Stimulated activated CD4-positive, alpha-beta T cell treated with anti-CD3 and anti-CD28 coated beads, Interleukin-12 subunit alpha, Interleukin-12 subunit beta, amount 100 ng/mL, for 24 hours (primary cell): ENCODE measurements at regions not wholly inside any gene's neighbourhood (a gene's known extent, or its start where the extent isn't known, plus 50 kb on each side); places are given as distances from the start of the nearest gene placed in this dataset.
"Not testable (repeated sequence)": the region's sequence is repeated elsewhere in the genome, so short reads cannot be mapped to it uniquely, and the experiment has no call there.

Experiments
- DNase-seq, 2 experiments: peaks; one replicate each; pipeline ENCODE4 v3.0.0-alpha.2; 2020; ENCODE audit warnings: low read depth in 2 of 2

- DNase-seq: no peak
Observed at GRCh38 chr2:160583813-160584537, 90.4 kb upstream of the RBMS1 start.

DNA sequence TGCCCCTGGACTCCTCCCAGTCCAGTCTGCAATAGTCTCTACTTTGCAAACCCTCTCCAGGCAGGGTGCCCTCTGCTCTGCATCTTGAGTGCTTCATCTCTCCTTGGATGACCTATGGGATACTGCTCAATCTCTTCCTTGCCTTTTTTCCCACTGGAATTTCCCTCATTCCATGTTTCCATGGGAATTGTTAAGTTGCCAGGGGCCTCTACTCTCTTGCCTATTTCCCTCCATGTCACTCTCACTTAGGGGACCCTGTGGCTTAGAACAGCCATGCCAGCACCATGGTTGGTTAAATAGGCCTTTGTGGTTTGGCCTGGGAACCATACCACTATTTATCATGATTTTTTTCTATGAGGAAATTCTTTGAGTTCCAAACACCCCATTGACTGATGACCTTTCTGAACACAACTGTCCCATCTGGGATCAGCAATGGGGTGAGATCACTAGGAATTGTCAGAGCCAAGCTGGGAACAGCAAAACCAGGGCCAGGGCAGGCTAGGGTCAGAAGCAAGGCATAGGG, 91.4 kb upstream of the RBMS1 start:
- no peak for DNase-seq

DNA sequence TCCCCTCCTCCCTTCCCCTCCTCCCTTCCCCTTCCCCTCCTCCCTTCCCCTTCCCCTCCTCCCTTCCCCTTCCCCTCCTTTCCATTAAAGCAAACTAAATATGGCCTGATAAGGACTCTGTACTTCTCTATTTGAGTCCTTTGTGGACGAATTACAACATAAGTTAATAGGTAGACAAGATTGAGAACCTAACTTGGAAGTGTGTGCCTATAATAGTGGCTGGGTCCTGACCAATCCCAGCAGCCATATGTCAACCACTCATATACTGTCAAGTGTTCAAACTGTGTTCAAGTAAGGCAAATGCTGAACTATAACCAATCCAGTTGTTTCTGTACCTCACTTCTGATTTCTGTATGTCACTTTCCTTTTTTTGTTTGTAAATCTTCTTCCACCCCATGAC, 97.1 kb upstream of the RBMS1 start:
- DNase-seq: no peak

GRCh38 chr2:160592401-160592800, 98.8 kb upstream of the RBMS1 start:
- no peak for DNase-seq

DNA sequence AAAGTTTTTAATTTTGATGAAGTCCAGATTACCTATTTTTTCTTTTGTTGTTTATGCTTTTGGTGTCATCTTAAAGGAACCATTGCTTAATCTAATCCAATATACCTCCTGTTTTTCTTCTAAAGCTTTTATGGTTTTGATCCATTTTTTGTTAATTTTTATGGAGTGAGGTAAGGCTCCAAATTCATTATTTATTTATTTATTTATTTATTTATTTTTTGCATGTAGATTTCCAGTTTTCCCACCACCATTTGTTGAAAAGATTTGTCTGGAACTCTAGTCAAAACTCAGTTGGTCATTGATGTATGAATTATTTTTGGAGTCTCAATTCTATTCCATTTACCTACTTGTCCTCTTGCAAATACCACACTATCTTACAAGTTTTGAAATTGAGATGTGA, 99.4 kb upstream of the RBMS1 start:
- DNase-seq: no peak

DNA sequence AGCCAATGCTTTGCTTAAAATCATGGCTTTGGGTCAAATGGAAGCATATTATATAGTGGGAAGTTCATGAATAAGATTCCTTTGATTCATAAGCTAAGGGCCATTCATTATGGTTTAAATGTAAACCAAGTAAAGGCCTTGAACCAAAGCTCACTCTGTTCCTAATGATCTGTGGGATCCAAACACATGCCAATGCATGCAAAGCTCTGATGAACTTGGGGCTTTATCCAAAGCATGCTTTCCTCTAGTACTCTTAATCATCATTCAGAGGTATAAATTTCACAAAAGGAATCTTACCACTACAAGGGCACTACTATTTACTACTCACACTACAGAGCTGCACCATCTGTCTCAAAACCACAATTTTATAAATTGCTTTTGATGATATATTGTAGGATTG, 102.8 kb upstream of the RBMS1 start:
- no peak for DNase-seq

GRCh38 chr2:160600437-160600836, 106.8 kb upstream of the RBMS1 start:
- DNase-seq: not testable (repeated sequence)

DNA sequence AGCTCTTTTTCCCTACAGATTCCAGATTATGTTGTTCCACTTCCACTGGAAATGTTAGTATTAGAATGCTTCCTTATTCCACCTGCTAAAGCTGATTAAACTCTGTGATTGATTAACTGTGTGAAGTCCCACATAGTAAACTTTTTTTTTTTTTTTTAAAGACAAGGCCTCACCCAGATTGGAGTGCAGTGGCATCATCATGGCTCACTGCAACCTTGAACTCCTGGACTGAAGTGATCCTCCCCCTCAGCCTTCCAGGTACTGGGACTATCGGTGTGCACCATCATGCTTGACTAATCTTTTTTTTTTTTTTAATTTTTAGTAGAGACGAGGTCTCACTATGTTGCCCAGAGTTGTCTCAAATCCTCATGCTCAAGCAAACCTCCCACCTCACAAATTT, 108.5 kb upstream of the RBMS1 start:
- DNase-seq: no peak

GRCh38 chr2:160603771-160604510, 110.3 kb upstream of the RBMS1 start:
- no peak for DNase-seq

DNA sequence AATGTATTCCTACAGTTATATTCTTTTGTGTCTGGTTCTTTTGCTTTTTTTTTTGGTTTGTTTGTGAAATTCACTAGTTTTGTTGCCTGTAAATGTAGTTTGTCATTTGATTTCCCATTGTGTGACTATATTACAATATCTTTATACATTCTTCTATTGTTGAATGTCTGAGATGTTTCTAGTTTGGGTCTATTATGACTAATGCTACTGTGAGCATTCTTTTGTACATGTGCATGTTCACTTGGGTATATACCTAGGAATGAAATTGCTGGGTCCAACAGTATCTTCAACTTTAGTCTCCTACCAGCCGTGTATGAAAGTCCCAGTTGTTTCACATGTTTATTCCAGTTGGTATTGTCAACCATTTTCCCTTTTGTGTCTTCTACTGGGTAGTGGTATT, 112.7 kb upstream of the RBMS1 start:
- no peak for DNase-seq

GRCh38 chr2:160608599-160608998, 115.0 kb upstream of the RBMS1 start:
- no peak for DNase-seq

DNA sequence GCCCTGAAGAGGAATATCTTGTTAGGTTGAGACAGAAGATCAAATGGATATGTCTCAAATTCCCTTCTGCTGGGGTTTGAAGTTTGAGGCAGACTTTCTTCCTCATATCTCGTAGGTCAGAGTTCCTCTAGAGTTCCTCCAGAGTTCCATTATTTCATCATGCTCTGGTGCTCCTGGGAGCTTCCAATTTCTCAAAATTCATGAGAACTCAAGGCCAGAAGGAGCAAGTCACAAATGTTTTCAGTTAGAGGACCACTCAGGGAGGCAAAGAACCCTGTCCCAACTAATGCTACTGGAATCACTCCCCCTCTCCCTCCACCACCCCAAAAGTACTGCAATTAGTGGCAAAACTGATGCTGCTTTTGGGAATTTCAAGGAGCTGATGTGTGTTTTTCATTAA, 115.7 kb upstream of the RBMS1 start:
- DNase-seq: no peak

DNA sequence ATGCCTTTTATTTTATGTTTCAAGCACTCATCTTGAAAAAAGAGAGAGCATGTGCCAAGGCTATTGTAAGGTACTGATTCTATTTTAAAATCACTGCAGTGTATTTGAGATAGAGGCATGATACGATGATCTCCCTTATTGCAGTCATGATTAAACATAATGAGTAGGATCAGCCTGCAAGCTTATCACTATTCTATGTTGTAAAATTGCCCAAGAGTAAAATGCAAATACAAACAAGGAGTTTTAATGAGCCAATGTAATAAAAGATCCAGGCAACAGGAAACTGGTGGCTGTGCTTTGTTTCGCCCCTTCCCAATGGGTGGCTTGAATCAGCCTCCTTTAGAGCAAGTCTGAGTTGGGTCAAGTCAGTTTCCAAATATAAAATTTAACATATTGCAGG, 116.4 kb upstream of the RBMS1 start:
- DNase-seq: no peak

- DNase-seq: no peak
Observed at GRCh38 chr2:160612266-160612856, 118.8 kb upstream of the RBMS1 start.

- no peak for DNase-seq
Observed at GRCh38 chr2:160613466-160614153, 120.0 kb upstream of the RBMS1 start.

- DNase-seq: no peak
Observed at GRCh38 chr2:160614391-160614790, 120.8 kb upstream of the RBMS1 start.

DNA sequence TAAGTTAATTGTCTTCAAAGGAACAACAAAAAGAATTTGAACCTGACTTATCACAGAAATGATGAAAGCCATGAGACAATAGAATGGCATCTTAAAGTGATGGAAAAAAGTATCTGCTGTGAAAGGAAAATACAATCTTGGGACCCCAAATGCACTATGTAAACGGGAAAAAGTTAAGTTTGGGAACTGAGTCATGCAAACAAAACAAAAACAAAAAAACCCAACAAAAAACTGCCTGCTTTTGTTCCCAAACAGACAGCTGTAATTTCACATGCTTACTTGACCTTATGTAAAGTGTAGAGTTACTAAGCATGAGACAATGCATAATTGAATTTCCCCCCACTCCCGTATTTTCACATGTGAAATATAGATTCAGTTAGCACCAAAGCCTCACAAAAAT, 122.1 kb upstream of the RBMS1 start:
- DNase-seq: no peak

DNA sequence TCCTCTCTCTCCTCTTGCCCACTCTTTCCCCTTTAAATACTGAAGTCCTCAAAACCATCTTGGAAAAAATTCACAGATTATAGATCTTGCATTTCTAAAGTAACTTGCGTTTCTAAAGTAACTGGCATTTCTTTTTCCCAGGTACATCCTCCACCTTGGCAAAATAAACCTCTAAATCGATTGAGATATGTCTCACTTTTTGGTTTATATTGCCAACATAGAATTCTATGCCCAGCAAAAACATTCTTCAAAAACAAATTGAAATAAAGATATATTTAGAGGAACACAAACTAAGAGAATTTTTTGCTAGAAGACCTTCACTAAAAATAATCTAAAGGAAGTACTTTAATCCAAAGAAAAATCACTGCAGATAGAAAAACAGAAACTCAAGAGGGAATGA, 122.5 kb upstream of the RBMS1 start:
- DNase-seq: no peak

DNA sequence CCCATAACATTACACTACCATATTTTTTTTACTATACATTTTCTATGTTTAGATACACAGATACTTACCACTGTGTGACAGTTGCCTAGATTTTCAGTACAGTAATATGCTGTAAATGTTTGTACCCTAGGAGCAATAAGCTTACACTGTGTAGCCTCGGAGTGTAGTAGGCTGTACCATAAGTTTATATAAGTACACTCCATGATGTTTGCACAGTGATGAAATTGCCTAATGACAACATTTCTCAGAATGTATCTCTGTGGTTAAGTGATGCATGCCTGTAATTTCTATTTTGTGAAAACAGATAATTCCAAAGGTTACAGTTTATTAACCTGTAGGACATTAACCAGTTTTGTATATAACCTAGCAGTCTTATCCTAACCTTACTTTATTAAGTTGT, 128.1 kb upstream of the RBMS1 start:
- DNase-seq: no peak

DNA sequence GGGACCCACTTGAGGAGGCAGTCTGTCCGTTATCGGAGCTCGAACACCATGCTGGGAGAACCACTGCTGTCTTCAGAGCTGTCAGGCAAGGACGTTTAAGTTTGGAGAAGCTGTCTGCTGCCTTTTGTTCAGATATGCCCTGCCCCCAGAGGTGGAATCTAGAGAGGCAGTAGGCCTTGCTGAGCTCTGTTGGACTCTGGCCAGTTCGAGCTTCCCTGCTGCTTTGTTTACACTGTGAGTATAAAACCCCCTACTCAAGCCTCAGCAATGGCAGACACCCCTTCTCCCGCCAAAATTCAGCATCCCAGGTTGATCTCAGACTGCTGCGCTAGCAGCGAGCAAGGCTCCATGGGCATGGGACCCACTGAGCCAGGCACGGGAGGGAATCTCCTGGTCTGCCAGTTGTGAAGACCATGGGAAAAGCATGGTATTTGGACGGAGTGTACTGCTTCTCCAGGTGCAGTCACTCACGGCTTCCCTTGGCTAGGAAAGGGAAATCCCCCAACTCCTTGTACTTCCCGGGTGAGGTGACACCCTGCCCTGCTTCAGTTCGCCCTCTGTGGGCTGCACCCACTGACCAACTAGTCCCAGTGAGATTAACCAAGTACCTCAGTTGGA, 134.5 kb upstream of the RBMS1 start:
- DNase-seq: not testable (repeated sequence)

- no peak for DNase-seq
Observed at GRCh38 chr2:160628811-160629210, 135.2 kb upstream of the RBMS1 start.
